ENCODE measurements at regions not wholly inside any gene's neighbourhood (a gene's known extent, or its start where the extent isn't known, plus 50 kb on each side); places are given as distances from the start of the nearest gene placed in this dataset.

GRCh38 chr5:175388531-175388930 is 55.5 kb downstream of the DRD1 start:
- DNase-seq (ENCODE audit: low read depth), result no peak

- no peak for DNase-seq (ENCODE audit: low read depth)
Observed at GRCh38 chr5:175387144-175387543, 56.8 kb downstream of the DRD1 start.

- DNase-seq (ENCODE audit: low read depth), result no peak
Observed at GRCh38 chr5:175386526-175386925, 57.5 kb downstream of the DRD1 start.

- no peak for DNase-seq (ENCODE audit: low read depth)
Observed at GRCh38 chr5:175385691-175386362, 58.2 kb downstream of the DRD1 start.

GRCh38 chr5:175384724-175385552 is 59.0 kb downstream of the DRD1 start:
- no peak for DNase-seq (ENCODE audit: low read depth)

- DNase-seq (ENCODE audit: low read depth), result no peak
Observed at GRCh38 chr5:175383350-175383749, 60.6 kb downstream of the DRD1 start.

- no peak for DNase-seq (ENCODE audit: low read depth)
Observed at GRCh38 chr5:175382171-175382570, 61.8 kb downstream of the DRD1 start.

GRCh38 chr5:175381130-175381529 is 62.9 kb downstream of the DRD1 start:
- no peak for DNase-seq (ENCODE audit: low read depth)

GRCh38 chr5:175380701-175381100 is 63.3 kb downstream of the DRD1 start:
- no peak for DNase-seq (ENCODE audit: low read depth)

- DNase-seq (ENCODE audit: low read depth), result no peak
Observed at GRCh38 chr5:175379867-175380266, 64.1 kb downstream of the DRD1 start.

GRCh38 chr5:175378444-175379028 is 65.4 kb downstream of the DRD1 start:
- DNase-seq (ENCODE audit: low read depth), result no peak

GRCh38 chr5:175377816-175378215 is 66.2 kb downstream of the DRD1 start:
- no peak for DNase-seq (ENCODE audit: low read depth)

- no peak for DNase-seq (ENCODE audit: low read depth)
Observed at GRCh38 chr5:175374166-175374875, 69.7 kb downstream of the DRD1 start.

- DNase-seq (ENCODE audit: low read depth), result no peak
Observed at GRCh38 chr5:175365866-175366265, 78.1 kb downstream of the DRD1 start.

- no peak for DNase-seq (ENCODE audit: low read depth)
Observed at GRCh38 chr5:175363300-175363699, 80.7 kb downstream of the DRD1 start.

- DNase-seq (ENCODE audit: low read depth), result no peak
Observed at GRCh38 chr5:175357995-175358394, 86.0 kb downstream of the DRD1 start.

GRCh38 chr5:175356428-175356827 is 87.6 kb downstream of the DRD1 start:
- DNase-seq (ENCODE audit: low read depth), result no peak

GRCh38 chr5:175354964-175355363 is 89.0 kb downstream of the DRD1 start:
- no peak for DNase-seq (ENCODE audit: low read depth)

- no peak for DNase-seq (ENCODE audit: low read depth)
Observed at GRCh38 chr5:175353926-175354325, 90.1 kb downstream of the DRD1 start.

- DNase-seq (ENCODE audit: low read depth), result no peak
Observed at GRCh38 chr5:175351897-175352590, 91.9 kb downstream of the DRD1 start.

- no peak for DNase-seq (ENCODE audit: low read depth)
Observed at GRCh38 chr5:175351126-175351525, 92.9 kb downstream of the DRD1 start.
